BJ (cell line): ENCODE measurements at regions not wholly inside any gene's neighbourhood (a gene's known extent, or its start where the extent isn't known, plus 50 kb on each side); places are given as distances from the start of the nearest gene placed in this dataset.
A peak's percentile ranks its signal among the peaks of the same experiment; 100 is the strongest.

ENCODE experiments used
- CTCF ChIA-PET: fragments of 350-600 bp; formaldehyde crosslinking; extraction: SDS; loops from one replicate; lab custom pipeline; 2021; ENCODE audit warnings: antibody characterized with exemption, inconsistent platforms; lab: Yijun Ruan, JAX
- POLR2A ChIA-PET: fragments of 300-600 bp; sonication (Branson Sonifier 250); formaldehyde crosslinking; extraction: SDS; loops from one replicate; lab custom pipeline; 2021; ENCODE audit warnings: antibody characterized with exemption; lab: Charles Lee
- DNase-seq: peaks from one replicate; pipeline ENCODE4 v3.0.0-alpha.2; 2011; ENCODE audit warnings: low read depth
- H3K27me3 ChIP-seq: 2 replicates; pipeline ENCODE4 v1.6.0; 2011; ENCODE audit warnings: low read length; ENCODE audit not compliant: control insufficient read depth, insufficient read depth
- H3K36me3 ChIP-seq: 2 replicates; pipeline ENCODE4 v1.5.1; 2011; ENCODE audit warnings: low read length; ENCODE audit not compliant: control insufficient read depth, insufficient read depth
- H3K4me3 ChIP-seq: 2 replicates; pipeline ENCODE4 v1.5.1; 2011; ENCODE audit warnings: low read depth, mild to moderate bottlenecking, control low read depth, low read length
- TF ChIP-seq, protein P1 (sequence below): IDR thresholded peaks from 2 replicates; pipeline ENCODE4 v1.5.1; 2011; ENCODE audit warnings: low read depth, mild to moderate bottlenecking, control low read depth, inconsistent platforms, low read length, moderate library complexity; ENCODE audit not compliant: insufficient read depth

DNA sequence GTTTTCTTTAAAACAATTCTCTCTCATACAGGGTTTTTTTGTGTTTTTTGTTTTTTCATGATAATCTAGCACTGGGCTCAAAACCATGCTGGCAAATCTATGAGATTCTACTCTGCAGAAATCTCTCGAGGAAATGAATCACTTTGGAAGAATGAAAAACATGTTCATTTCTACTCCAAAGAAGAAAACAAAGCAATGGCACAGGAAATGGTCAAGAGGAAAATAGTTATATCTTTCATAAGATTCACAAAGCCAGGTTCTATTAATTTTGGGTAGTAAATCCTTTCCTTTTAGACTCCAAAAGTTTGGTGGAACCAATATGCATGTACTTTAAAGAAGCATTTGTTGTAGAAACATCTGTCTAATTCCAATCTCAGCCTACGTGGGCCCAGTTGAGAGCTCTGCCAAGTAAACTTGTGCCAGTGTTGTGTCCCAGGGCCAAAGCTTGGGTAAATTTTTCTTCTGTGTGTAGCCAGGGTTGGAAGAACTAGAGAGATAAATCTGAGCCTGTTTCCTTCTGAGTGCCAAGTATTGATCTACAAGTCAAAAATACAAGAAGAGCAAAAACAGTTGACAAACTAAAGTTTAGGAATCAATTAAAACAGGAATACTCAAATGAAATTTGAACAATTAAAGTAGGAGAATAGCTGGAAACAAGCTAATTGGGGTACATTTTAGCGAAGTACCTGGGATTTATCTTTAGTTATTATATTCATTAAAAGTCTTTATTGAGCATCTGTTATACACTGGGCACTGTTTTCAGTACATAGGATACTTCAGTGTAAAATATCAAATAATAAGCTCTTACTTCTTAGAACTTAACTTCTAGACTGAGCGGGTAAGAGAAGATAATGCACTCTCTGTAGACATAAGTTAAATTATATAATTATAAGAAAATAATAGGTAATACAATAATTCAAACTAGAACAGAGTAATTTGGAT is 657.5 kb upstream of the NECTIN3 start:
- ChIA-PET CTCF (interaction anchor here (1.0 kb wide), 1 partner anchor 922 kb away, joined by 3 read pairs; no protein-coding TSS in a partner anchor), POLR2A (no interaction called here)
- TF ChIP-seq, protein P1, sequence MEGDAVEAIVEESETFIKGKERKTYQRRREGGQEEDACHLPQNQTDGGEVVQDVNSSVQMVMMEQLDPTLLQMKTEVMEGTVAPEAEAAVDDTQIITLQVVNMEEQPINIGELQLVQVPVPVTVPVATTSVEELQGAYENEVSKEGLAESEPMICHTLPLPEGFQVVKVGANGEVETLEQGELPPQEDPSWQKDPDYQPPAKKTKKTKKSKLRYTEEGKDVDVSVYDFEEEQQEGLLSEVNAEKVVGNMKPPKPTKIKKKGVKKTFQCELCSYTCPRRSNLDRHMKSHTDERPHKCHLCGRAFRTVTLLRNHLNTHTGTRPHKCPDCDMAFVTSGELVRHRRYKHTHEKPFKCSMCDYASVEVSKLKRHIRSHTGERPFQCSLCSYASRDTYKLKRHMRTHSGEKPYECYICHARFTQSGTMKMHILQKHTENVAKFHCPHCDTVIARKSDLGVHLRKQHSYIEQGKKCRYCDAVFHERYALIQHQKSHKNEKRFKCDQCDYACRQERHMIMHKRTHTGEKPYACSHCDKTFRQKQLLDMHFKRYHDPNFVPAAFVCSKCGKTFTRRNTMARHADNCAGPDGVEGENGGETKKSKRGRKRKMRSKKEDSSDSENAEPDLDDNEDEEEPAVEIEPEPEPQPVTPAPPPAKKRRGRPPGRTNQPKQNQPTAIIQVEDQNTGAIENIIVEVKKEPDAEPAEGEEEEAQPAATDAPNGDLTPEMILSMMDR = no peak
- H3K4me3 ChIP-seq = no peak overlapping the region
- H3K27me3 ChIP-seq = no peaks in the 10 kb centered on the region
- H3K36me3 ChIP-seq = no peaks in the 10 kb centered on the region
- peak; percentile 62 for DNase-seq

DNA sequence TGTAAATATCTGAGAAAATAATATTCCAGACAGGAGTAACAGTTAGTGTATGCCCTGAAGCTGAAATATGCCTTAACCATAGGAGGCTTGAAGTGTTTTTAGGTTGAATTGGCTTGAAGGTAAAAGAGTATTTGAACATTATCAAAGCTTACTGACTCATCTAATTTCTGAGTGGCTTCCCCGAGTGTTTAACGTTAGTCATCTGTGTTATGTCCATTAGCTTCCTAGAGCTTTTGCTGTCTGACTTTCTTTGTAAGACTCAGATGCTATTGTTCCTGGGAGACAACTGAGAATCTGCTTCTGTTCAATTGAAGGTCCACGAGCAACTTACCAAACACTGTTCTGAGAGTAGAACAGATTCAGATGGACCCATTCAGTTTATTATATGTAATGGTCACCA is 656.8 kb upstream of the NECTIN3 start:
- no peak overlapping the region for H3K4me3 ChIP-seq
- CTCF ChIA-PET = no interaction called here
- TF ChIP-seq, protein P1 = no peak
- POLR2A ChIA-PET = no interaction called here
- no peaks in the 10 kb centered on the region for H3K27me3 ChIP-seq
- no peaks in the 10 kb centered on the region for H3K36me3 ChIP-seq
- DNase-seq = peak; percentile 35

DNA sequence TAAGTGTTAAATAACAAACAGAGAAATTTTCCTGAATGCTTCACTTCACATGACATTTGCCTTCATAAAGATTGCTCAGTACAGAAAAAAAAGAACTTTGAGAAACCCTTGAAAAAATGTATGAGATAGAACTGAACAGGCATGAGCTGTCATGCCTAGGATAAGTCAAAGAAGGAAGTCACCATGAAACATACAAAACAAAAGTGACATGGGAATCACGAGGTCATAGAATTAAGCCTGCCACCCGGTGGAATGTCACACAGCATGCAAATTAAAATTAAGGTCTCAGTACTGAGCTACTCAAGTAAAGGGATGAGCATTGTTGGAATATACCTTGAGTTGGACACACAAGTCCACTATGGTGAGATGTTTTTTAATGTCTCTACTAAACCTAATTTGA is 652.5 kb upstream of the NECTIN3 start:
- no peak for DNase-seq
- ChIA-PET POLR2A (no interaction called here), CTCF (no interaction called here)

DNA sequence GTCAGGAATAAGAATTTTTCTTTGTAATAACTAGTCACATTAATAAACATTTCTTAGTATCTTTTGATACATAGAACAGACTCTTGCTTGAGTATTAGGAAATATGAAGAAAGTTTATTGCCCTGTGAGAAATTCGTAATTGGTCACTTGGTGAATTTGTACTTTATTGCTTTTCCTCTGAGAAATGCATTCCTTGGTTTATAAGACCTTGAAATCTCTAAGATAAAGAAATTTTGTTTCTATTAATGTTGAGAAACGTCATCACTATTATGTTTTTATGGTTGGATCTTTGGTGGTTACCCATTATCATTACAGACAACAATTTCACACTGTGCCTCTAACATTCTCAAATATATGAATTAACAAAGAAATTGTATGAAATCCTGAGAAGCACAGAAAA is 652.0 kb upstream of the NECTIN3 start:
- ChIA-PET CTCF (no interaction called here), POLR2A (no interaction called here)
- H3K4me3 ChIP-seq = no peak overlapping the region
- no peaks in the 10 kb centered on the region for H3K36me3 ChIP-seq
- H3K27me3 ChIP-seq = no peaks in the 10 kb centered on the region
- TF ChIP-seq, protein P1 = no peak
- peak; percentile 62 for DNase-seq

More for the DNA sequence above, 652.5 kb upstream of the NECTIN3 start:
- Histone ChIP-seq H3K4me3 (no peak overlapping the region), H3K36me3 (no peaks in the 10 kb centered on the region), H3K27me3 (no peaks in the 10 kb centered on the region)
- TF ChIP-seq, protein P1 = no peak

DNA sequence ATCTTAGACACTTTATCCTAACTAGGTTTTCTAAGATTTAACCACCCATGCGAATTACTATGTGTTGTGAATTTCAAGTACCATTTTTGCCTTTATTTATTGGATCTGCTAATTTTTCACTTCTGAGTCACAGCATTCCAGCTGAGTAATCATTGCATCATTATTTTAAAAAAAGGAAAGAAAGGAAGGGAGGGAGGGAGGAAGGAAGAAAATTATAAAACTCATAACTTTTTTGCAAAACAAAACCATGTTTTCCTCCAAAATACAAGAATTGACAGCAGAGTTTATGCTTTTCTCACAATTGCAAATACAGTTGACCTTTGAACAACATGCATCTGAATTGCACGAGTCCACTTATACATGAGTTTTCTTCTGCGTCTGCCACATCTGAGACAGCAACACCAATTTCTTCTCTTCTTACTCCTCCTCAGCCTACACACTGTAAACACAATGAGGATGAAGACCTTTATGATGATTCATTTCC is 651.4 kb upstream of the NECTIN3 start:
- CTCF ChIA-PET = no interaction called here
- POLR2A ChIA-PET = interaction anchor here (0.6 kb wide), 1 partner anchor 1382 kb away, joined by 3 read pairs; no protein-coding TSS in a partner anchor
- Histone ChIP-seq H3K36me3 (no peaks in the 10 kb centered on the region), H3K4me3 (no peak overlapping the region), H3K27me3 (no peaks in the 10 kb centered on the region)
- peak; percentile 82 for DNase-seq
- TF ChIP-seq, protein P1 = no peak
